ENCODE measurements at regions not wholly inside any gene's neighbourhood (a gene's known extent, or its start where the extent isn't known, plus 50 kb on each side); places are given as distances from the start of the nearest gene placed in this dataset.
"Not testable (repeated sequence)": the region's sequence is repeated elsewhere in the genome, so short reads cannot be mapped to it uniquely, and the experiment has no call there.

DNA sequence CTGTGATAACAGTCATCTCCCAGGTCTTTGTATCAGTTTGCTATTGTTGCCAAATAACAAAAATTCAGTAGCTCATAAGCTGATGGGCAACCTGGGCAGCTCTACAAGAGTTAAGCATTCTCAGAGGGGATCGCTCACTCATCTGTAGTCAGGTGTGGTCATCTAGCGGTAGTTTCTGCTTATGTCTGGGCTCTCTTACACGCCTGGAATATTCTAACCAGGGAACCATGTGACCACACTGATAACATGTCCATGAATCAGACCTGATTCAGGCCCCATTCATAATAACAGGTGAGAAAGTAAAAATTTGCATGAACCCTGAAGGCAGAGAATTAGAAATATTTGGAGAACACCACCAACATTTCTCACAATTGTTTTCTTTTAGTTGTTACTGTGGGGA is 576.1 kb downstream of the SLCO4C1 start:
- FAIRE-seq: no peak

DNA sequence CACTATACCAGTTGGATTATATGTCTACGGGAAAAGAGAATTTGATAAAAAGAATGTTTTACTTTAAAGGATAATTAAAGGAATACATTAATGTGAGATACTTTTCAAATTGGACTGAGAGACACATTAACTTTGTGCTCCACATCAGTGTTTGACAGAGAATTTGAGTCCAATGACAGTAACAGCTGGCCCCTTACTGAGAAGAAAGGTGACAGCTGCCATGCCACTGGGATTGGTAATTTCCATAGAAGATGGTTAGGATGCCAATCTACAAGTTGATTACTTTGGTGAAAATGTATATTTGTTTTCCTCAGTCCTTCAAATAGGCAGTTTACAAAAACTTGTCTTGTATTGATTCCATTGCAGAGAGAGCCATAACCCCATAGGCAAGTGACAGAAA is 578.4 kb downstream of the SLCO4C1 start:
- FAIRE-seq: no peak

DNA sequence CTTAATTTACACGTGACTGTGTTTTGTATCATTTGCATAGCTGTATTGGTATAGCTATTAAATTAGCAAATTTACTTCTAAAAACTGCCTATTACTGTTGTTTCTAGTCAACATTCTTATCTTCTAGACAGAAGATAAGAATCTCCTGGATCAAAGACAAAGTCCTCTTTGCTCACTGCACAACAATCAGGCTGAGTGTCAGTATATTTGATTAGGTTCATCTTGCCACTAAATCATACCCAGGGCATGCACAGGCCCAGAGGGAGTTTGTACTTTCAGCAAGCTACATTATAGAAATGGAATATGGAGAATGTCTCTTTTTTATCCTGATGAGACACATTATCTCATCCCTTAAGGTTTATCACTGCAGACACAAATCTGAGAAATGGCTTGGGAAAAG is 579.1 kb downstream of the SLCO4C1 start:
- no peak for FAIRE-seq

DNA sequence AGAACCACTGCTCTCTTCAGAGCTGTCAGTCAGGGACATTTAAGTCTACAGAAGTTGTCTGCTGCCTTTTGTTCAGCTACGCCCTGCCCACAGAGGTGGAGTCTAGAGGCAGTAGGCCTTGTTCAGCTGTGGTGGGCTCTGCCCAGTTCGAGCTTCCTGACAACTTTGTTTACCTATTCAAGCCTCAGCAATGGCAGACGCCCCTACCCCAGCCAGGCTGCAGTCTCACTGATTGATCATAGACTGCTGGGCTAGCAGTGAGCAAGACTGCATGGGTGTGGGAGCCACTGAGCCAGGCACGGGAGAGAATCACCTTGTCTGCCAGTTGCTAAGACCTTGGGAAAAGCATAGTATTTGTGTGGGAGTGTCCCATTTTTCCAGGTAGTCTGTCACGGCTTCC is 580.3 kb downstream of the SLCO4C1 start:
- FAIRE-seq: not testable (repeated sequence)

DNA sequence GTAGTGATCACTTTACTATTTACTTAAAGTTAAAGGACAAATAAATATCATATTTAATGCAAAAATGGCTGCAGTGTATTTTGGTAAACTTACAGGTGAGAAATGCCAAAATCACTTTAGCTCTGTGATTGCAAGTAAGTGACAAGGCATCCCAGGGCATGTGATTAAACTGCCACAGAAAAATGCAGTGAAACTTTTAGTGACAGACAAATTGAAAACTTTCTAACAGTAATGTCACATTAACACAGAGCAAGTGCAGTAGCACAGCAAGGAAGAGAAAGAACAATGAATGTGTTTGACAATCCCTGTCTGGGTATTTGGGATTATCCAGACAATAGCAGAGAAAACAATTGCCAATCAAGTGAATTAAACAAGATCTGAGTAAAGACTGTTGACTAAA is 606.8 kb downstream of the SLCO4C1 start:
- FAIRE-seq: no peak

DNA sequence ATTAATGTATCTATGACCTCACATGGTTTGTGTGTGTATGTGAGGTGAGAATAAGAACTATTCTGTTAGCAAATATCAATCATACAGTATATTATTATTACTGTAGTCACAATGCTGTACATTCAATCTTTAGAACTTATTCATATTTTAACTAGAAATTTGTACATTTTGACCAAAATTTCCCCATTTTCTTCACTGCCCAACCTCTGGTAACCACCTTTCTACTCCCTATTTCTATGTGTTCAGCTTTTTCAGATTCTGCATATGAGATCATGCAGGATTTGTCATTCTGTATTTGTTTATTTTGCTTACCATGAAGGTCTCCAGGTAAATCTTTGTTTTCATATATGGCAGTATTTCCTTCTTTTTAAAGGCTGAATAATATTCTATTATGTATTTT is 607.9 kb downstream of the SLCO4C1 start:
- no peak for FAIRE-seq

DNA sequence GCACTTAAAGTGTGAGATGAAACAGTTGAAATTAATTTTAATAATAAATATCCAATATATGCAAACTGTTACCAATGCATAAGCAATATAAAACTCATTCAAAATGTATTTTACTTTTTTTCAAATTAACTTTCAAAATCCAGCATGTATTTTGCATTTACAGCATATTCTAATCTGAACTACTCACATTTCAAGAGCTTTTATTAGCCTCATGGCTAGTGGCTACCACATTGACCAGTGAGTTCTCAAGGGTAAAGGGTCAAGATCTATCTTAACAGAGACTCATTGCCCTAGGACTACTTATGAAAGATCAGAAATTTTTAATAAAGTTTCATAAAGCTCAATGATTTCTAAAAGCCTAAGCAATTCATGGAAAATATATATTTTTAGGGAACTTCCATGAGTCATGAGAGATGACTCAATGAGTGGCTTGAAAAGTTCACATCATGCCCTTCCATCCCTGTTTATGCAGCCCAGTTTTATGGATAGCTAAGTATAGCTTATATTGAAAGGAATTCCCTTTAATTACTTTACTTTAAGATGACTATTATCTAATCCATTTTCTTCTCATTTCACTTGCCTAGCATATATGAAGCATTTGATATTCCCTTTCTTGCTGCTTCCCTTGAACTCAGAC is 608.6 kb downstream of the SLCO4C1 start:
- FAIRE-seq: no peak

DNA sequence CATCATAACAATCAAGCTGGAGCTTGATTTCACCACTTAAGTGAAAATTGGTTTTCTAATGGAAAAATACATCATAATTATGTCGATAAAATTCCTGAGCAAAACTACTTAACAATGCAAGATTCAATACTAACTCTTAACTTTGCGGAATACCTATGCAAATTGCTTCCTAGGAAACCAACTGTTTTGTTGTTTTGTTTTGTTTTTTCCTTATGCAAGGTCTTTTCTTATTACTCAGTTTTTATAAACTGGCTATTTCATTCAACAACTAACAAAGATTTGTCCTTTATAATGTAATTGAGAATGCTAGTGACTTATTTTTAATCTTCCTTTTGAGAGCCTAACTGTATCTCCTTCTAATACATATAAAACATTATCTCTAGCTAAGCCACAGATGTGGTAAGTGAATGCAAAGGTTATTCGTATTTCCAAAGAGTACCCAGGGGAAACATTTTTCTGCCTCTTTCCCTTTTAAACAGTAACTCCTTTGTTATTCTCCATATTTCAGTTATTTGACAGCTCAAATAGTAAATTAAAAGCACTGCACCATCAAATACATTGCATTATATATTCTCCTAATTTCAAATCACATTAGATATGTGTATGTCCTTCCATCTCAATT is 609.4 kb downstream of the SLCO4C1 start:
- no peak for FAIRE-seq

DNA sequence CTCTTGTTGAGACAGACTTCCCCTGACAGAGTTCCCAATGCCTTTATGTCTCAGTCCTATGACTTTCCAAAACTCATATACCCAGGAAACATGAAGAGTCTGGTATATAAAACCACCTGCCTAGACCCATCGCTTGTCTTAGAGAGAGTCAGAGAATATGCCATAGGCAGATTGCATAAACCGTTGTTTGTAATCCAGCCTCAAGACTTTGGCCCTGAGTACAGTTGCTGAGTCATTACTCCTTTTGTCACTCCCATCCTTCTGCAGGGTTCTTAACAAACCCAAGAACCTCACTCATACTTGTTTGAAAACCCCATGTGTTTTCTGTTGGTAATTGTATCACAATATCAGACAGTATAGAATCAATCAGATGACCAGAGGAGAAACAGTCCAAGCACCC is 616.3 kb downstream of the SLCO4C1 start:
- no peak for FAIRE-seq

DNA sequence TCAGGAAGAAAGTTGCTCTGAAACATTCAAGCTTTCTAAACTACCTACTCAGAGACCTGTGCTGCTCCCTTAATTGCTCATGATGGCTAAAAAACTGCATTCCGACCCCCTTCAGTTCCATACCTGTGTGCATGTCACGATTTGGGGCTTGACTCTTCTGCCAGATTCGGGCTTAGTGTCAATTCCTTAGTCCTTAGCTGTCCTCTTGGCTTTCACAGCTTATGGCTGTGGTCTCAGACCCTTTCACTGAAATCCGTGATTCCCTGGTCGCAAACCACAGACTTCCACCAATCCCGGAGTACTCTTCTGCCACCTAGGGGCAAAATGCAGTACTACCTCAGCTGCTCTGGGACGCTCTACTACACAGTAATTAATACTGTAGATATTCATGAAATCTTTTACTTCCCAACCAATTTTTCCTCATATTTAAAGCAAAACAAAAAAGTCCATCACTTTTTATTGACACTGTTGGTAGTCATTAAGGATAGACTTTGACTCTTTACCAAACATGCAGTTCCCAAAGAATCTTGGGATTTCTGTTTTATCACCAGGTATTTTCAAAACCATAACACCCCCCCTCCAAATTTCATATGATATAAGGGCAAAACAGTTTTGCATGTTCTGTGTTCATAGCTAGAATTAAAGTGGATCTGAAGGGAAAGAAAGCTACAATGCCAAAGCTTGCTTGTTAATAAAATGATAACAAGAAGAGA is 617.4 kb downstream of the SLCO4C1 start:
- peak; percentile 35 for FAIRE-seq

DNA sequence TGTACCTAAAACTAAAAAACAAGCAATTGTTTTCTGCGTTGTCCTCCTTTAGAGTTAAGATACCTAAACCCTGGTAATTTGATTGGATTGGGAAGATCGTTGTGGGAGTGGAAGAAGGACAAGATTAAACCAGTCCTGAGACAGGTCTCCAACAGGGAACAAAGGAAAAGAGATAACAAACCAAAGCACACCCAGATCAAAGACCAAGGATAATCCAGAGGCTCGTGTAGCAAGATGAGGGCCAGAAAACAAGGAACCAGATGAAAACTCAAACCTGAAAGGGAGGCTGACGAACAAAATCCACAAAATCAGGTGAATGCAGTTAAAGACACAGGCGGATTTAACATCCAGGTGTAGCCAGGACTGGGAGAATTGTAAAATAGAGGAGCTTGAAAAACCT is 618.1 kb downstream of the SLCO4C1 start:
- FAIRE-seq: no peak

DNA sequence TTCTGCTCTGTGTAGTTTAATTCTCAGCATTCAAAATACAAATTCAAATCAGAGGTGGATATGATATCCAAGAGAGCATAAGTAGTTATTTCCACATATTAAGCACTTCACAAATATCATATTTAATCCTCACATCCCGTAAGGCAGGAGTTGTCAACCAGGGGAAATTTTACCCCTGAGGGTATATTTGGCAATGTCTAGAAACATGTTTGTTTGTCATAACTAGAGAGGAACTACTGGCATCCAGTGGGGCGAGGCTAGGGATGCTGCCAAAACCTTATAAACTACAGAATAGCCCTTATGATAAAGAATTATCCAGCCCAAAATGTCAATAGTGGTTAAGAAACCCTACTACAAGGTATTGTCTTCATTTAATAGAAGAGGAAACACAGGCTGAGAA is 619.4 kb downstream of the SLCO4C1 start:
- FAIRE-seq: no peak

DNA sequence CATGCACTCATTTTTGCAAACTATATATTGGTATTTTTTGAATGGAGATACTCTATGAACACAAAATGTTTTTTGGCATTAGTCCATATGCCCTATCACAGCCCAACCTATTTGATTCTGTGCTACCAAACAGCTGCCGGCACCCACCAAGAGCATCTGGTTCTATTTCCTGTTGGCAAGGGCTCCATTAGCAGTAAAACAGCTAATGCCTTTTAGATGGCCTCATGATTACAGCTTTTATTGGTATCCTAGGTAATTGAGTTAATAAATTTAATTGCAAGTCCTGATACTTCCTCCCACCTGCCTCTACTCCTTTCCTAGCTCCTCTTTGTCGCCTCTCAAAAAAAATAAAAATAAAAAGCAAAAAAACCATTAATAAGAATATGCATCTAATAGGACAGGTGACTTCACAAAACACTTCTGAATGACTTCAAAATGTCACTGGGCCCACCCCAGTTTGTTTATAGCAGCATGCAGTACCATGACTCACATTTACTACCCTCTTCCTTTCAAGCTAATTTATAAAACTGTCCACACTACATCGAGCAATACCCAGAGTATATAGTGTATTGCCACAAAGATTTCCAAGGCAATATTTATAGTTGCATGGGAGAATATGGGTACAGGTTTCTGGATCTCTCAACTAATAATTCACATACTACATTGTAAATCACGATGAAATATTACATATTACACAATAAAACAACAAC is 620.4 kb downstream of the SLCO4C1 start:
- FAIRE-seq: no peak

DNA sequence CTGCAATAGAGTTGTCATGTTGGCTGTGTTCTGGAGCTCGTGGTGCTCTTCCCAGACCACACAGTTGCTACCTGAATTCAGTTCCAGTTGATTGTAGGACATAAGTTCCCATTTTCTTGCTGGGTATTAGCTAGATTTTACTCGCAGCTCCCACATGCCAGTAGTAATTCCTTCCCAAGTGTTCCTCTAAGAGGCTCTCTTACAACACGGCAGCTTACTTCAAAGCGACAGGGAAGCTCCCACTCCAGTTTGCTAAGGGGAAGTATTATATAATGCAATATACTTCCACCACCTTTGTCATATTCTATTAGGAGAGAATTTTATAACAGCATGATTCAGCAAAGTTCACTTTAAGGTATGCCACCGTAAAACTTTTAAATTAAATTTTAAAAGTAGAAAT is 623.0 kb downstream of the SLCO4C1 start:
- no peak for FAIRE-seq

DNA sequence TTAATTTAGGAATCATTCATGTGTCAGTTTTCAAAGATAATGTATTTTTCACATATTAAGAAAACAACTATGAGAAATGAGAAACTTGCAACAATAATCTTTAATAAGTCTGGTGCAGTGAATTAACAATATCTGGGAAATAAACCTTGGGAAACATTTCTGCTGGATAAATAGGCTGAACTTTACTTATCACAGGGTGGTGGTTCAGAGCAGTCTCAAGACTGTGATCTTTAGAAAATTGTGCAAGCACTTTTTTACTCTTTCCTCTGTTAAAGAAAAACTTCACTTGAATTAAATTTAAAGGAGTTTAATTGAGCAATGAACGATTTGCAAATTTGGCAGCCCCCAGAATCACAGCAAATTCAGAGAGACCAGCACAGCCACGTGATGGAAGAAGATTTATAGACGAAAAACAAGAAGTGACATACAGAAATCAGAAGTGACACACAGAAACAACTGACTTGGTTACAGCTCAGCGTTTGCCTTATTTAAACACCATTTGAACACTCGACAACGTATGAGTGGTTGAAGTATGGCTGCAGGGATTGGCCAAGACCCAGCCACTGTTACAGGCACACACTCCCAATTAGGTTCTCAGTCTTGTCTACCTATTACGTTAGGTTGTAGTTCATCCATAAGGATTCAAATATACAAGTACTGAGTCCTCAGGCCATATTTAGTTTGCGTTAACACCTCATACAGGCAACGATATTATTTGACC is 631.9 kb downstream of the SLCO4C1 start:
- FAIRE-seq: no peak

DNA sequence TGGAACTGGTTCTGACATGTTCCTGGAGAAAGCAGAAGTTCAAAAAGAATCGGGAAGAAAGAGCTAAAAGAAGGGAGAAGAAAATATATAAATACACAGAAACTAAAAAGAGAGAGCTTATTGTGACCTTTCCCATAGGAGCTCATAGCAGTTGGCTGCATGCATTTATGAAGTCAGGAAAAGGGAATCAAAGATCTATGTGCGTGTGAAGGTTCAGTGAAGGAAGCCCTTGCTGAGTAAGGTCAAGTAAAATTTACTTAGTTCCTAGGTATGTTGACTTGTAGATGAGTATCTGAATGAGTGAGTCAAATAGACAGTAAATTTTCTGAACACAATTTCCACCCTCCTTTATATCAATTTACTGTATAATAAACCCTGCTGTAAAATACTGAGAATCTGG is 632.5 kb downstream of the SLCO4C1 start:
- FAIRE-seq: no peak

DNA sequence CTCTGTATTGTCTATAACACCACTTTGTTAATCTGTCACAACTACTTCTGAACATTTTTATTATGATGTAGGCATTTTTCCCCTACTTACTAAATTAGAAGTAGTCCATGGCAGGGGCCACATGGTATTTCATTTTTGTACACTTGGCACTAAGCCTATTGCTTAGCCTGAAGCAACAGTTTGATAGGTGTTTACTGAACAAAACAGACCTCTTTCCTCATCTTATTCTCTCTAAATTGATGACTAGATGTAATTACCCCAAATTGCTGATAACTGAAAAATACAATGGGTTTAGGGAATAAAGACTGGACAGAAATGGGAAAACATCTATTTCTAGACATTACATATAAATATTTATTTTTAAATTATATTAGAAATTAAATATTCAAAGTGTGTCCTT is 633.8 kb downstream of the SLCO4C1 start:
- FAIRE-seq: no peak

DNA sequence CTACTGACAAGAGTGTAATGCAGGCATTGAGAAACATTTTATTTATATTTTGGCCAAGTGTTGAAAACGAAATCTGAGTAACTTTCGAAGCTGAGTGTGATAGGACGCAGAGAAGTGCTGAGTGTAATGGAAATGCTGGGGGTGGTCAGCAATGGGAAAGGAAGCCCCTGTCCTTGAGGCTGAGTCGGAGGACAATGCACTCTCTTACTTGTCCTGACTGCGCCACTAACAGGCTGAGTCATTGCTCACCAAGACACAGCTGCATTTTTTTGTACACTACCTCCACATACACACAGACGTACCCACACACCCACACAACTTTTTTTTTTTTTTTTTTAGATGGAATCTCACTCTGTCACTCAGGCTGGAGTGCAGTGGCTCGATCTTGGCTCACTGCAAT is 637.7 kb downstream of the SLCO4C1 start:
- FAIRE-seq: no peak

DNA sequence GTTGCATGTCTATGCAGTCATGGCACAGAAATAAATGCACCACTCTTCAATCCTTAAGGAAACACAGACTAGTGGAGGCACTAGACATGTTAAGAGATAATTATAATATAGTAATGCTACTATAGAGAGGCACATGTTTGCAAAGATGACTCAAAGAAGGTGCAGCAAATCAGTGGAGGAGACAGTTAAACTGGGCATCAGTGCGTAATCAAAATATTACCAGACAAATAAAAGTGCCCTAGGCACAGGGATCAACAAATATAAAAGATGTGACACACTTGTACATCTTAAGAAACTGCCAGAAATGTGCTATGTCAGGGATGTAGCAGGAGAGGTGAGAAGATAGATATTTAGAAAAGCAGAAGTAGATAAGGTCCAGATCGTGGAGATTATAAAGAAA is 642.1 kb downstream of the SLCO4C1 start:
- FAIRE-seq: no peak

DNA sequence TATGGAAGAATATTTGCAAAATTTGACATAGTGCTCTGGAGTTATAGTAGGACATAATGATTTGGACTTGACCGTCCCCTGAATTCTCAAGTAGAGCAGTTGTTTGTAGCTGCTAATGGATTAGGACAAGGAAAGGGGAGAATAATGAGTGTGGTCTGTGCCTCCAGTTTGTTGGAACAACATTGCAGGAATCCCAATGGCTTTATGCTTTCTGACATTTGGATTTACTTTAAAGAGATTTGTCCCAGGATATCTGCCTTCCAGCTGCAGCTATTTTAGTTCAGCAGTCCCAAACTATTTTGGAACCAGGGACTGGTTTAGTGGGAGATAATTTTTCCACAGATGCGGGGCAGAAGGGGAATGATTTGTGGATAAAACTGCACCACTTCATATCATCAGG is 648.2 kb downstream of the SLCO4C1 start:
- no peak for FAIRE-seq

DNA sequence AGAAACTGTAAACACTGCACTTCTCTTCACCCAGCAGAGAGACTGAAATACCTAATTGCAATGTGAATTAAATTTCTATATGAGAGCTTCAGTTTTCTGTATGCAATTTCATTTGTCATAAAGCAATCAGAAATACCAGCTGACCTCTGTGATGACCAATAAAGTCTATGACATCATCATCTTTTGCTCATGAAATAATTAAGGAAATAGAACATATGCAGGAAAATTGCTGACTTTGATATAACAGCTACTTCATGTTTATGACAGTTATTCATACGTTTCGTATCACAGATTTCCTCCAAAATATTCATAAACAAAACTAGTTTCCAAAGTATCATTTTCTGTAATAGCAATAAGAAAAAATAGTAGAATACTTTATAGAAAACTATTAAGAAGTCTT is 652.3 kb downstream of the SLCO4C1 start:
- no peak for FAIRE-seq

DNA sequence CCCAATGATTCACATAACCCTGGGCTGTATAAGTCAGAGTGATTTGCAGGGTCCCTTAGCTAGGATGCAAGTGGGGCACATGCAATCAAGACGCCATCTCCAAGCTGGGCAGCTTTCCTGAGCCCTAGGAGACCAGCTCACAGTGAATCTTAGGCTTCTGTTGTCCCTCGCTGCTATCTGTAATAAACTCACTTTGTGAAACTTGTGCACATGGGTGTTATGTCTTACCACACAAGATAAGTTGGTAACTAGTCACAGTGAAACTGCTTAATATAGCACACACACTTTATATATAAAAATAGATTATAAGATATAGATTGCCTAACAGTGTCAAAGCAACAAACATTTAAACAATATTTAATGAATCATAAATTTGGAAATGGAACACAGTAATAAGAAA is 658.5 kb downstream of the SLCO4C1 start:
- no peak for FAIRE-seq

DNA sequence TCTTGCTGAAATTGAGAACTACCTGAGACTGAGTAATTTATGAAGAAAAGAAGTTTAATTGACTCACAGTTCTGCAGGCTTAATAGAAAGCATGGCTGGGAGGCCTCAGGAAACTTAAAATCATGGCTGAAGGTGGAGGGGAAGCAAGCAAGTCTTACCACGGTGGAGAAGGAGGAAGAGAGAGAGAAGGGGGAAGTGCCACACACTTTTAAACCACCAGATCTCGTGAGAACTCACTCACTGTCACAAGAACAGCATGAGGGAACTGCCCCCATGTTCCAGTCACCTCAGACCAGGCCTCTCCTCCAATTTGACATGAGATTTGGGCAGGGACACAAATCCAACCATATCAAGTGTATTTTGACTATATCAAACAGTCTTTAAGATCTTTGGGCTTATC is 668.3 kb downstream of the SLCO4C1 start:
- FAIRE-seq: not testable (repeated sequence)

Measured in endometrium (tissue), 2 donors.